ENCODE measurements at regions not wholly inside any gene's neighbourhood (a gene's known extent, or its start where the extent isn't known, plus 50 kb on each side); places are given as distances from the start of the nearest gene placed in this dataset.
A peak's percentile ranks its signal among the peaks of the same experiment; 100 is the strongest.

DNA sequence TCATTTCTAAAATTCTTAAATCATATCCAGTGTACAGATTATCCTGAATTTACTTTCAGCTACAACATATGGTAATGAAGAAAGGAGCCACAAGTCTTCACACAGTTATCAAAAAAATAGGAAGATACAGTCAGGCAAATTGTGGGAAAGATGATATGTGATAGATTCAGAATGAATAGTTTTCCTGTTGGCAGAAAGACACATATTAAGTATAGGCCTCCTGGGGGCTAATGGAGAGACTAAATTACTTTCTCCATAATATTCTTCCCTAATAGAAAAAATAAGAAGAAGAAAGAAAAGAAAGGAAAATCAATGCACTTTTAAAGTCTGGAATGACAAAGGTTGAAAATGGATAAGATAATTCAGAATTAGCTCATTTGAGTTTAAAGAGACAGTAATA, 2073.5 kb downstream of the LRRC4C start:
- H3K36me3 ChIP-seq, result no peaks in the 10 kb centered on the region
- no peak overlapping the region for H3K4me3 ChIP-seq
- no peaks in the 10 kb centered on the region for H3K27me3 ChIP-seq (ENCODE audit: low read depth)
- intact Hi-C loops (cut with micrococcal nuclease), result no loop called here
- no peak for DNase-seq
- peaks cover 12% of the 10 kb centered on the region for H3K9me3 ChIP-seq (replicated peaks)
- H3K27ac ChIP-seq (replicated peaks), result no peak overlapping the region
- TF ChIP-seq, protein P1, sequence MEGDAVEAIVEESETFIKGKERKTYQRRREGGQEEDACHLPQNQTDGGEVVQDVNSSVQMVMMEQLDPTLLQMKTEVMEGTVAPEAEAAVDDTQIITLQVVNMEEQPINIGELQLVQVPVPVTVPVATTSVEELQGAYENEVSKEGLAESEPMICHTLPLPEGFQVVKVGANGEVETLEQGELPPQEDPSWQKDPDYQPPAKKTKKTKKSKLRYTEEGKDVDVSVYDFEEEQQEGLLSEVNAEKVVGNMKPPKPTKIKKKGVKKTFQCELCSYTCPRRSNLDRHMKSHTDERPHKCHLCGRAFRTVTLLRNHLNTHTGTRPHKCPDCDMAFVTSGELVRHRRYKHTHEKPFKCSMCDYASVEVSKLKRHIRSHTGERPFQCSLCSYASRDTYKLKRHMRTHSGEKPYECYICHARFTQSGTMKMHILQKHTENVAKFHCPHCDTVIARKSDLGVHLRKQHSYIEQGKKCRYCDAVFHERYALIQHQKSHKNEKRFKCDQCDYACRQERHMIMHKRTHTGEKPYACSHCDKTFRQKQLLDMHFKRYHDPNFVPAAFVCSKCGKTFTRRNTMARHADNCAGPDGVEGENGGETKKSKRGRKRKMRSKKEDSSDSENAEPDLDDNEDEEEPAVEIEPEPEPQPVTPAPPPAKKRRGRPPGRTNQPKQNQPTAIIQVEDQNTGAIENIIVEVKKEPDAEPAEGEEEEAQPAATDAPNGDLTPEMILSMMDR (IDR thresholded peaks at IDR 0.05; ENCODE audit: borderline replicate concordance), result no peak
- no peaks in the 10 kb centered on the region for H3K4me1 ChIP-seq

DNA sequence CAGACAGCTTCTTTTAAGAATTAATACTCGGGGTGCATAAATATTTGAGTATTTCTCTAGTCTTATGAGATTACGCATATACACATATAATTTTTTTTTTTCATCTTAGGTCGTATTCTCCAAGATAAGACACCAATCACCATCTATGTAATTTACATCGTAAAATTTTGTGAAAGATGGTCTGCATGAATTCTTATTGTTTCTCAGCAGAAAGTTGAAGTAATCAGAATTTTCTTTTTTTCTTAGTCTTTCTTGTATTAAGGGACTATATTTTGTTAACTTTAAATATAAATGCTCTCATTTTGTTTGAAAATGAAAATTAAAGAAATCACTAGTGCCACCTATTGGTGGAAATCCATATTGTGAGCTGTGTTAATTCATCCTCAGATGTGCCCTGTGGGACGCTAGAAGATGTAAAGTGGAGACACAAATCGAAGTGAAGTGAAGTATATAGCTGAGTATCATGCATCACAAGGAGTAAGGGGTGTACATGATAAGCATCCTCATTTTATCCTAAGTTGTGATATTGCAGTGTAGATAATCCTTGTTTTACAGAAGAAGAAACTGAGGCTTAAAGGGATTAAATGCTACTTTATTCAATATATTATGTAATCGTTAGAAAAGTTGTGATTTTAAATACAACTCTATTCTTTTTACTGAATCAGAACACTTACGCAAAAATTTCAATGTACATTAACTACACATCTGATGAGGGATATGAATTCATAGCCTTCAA, 2084.3 kb downstream of the LRRC4C start:
- H3K4me3 ChIP-seq, result no peak overlapping the region

DNA sequence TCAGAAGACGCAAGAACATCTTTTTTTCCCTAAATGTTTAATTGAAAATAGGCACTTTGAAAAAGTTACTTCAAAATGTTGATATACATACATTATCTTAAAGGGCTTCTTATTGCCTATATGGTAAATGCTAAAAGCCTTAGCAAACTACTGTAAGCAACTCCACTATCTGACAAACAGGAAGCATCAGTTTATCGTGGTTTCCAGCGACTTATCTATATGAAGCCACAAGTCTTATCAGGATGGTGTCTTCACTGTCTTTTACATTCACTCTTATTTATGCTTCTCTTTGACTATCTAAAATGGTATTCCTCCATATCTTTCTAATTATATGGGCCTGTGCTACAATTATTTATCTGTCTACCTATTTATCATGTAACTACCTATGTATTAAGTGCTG, 2091.9 kb downstream of the LRRC4C start:
- Histone ChIP-seq H3K36me3 (no peaks in the 10 kb centered on the region), H3K4me3 (no peak overlapping the region), H3K9me3 (replicated peaks) (no peaks in the 10 kb centered on the region), H3K27me3 (ENCODE audit: low read depth) (no peaks in the 10 kb centered on the region), H3K27ac (replicated peaks) (no peak overlapping the region), H3K4me1 (no peaks in the 10 kb centered on the region)
- intact Hi-C loops (cut with micrococcal nuclease), result no loop called here
- TF ChIP-seq, protein P1 (IDR thresholded peaks at IDR 0.05; ENCODE audit: borderline replicate concordance), result no peak
- no peak for DNase-seq

More for the DNA sequence above, 2084.3 kb downstream of the LRRC4C start:
- Histone ChIP-seq H3K36me3 (no peaks in the 10 kb centered on the region), H3K4me1 (no peaks in the 10 kb centered on the region), H3K9me3 (replicated peaks) (no peaks in the 10 kb centered on the region), H3K27me3 (ENCODE audit: low read depth) (no peaks in the 10 kb centered on the region), H3K27ac (replicated peaks) (no peak overlapping the region)
- TF ChIP-seq, protein P1 (IDR thresholded peaks at IDR 0.05; ENCODE audit: borderline replicate concordance), result peak; percentile 64
- no peak for DNase-seq
- intact Hi-C loops (cut with micrococcal nuclease), result no loop called here

DNA sequence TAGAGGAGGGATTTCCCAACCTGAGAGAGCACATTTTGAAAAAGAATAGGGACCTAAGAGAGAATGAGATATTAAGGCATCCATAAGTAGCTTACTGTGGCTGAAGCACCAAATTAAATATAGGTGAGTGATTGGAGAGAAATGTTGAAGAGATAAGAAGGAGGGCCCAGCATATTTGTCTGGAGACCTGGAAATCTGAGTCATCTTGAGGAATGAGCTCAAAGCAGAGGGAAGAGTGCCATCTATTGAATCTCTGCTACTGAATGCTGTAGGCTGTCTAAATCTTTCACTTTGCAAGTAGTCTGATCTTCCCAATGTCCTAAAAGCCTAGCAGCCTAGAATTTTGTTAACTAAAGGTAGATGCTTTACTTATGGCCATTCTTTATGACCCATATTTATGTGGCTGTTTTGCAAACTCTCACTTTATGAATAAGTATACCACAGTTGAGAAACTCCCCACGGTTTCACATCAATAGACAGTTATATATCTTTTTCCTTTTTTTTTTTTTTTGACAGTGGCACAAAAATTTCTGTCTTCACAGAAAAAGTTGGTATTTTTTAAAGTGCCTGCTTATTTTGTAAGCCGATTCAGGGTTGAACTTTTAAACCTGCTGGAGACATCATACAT, 2093.5 kb downstream of the LRRC4C start:
- intact Hi-C loops (cut with micrococcal nuclease), result no loop called here
- Histone ChIP-seq H3K9me3 (replicated peaks) (no peaks in the 10 kb centered on the region), H3K4me1 (no peaks in the 10 kb centered on the region), H3K36me3 (no peaks in the 10 kb centered on the region), H3K4me3 (no peak overlapping the region), H3K27me3 (ENCODE audit: low read depth) (no peaks in the 10 kb centered on the region), H3K27ac (replicated peaks) (no peak overlapping the region)
- TF ChIP-seq, protein P1 (IDR thresholded peaks at IDR 0.05; ENCODE audit: borderline replicate concordance), result peak; percentile 14
- DNase-seq, result no peak

DNA sequence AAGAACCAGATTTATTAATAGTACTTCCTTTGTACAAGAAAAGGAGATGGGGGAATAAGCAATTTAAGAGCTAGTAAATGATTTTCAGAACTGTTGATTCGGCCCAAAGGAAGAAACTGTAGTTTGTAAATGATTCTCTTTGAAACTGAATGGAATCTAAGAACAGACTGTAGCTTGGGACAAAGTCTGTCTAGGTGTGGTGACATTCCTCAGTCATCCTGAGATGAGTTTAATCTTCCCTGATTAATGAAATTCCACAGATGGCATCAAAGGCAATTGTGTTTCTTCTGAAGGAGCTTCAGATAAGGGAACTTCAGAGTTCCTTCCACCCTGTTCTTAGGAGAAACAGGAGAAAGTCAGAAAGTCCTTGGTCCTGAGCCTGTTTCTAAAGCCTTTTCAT, 2095.9 kb downstream of the LRRC4C start:
- H3K4me3 ChIP-seq, result no peak overlapping the region
- DNase-seq, result no peak
- no peaks in the 10 kb centered on the region for H3K4me1 ChIP-seq
- TF ChIP-seq, protein P1 (IDR thresholded peaks at IDR 0.05; ENCODE audit: borderline replicate concordance), result no peak
- no peaks in the 10 kb centered on the region for H3K27me3 ChIP-seq (ENCODE audit: low read depth)
- intact Hi-C loops (cut with micrococcal nuclease), result no loop called here
- H3K9me3 ChIP-seq (replicated peaks), result no peaks in the 10 kb centered on the region
- H3K27ac ChIP-seq (replicated peaks), result no peak overlapping the region
- no peaks in the 10 kb centered on the region for H3K36me3 ChIP-seq

All from left ventricle myocardium inferior (tissue), 1 donor.